Cardiac muscle cell (in vitro differentiated cells and primary cell): ENCODE measurements at regions not wholly inside any gene's neighbourhood (a gene's known extent, or its start where the extent isn't known, plus 50 kb on each side); places are given as distances from the start of the nearest gene placed in this dataset.

Source experiments
- DNase-seq, 2 donors: peaks; one replicate each; pipeline versions ENCODE4 v3.0.0 to v3.0.0-alpha.2; 2010 to 2017; ENCODE audit warnings: low read depth in 1 of 2, low spot score in 1 of 2
- H3K27ac ChIP-seq: fragments of 200-600 bp; sonication (generic); 2 replicates; pipeline ENCODE4 v1.5.1; 2016
- H3K27me3 ChIP-seq: fragments of 200-600 bp; sonication (generic); 2 replicates; pipeline ENCODE4 v1.6.0; 2016; ENCODE audit warnings: control low read depth
- H3K36me3 ChIP-seq: fragments of 200-600 bp; sonication (generic); 2 replicates; pipeline ENCODE4 v1.5.1; 2016; ENCODE audit warnings: control low read depth
- H3K4me1 ChIP-seq: fragments of 200-600 bp; sonication (generic); 2 replicates; pipeline ENCODE4 v1.8.1; 2017; ENCODE audit warnings: low read depth, mild to moderate bottlenecking, mixed run types
- H3K4me3 ChIP-seq: fragments of 200-600 bp; sonication (generic); 2 replicates; pipeline ENCODE4 v1.5.1; 2016; ENCODE audit warnings: mild to moderate bottlenecking
- H3K9me3 ChIP-seq: fragments of 200-600 bp; sonication (generic); 2 replicates; pipeline ENCODE4 v1.5.1; 2017; ENCODE audit warnings: low read depth, mild to moderate bottlenecking, control low read depth
- TF ChIP-seq, protein P1 (sequence below): IDR thresholded peaks from 2 replicates; pipeline ENCODE4 v1.5.1; 2012; ENCODE audit warnings: low read depth, mild to moderate bottlenecking, low read length

DNA sequence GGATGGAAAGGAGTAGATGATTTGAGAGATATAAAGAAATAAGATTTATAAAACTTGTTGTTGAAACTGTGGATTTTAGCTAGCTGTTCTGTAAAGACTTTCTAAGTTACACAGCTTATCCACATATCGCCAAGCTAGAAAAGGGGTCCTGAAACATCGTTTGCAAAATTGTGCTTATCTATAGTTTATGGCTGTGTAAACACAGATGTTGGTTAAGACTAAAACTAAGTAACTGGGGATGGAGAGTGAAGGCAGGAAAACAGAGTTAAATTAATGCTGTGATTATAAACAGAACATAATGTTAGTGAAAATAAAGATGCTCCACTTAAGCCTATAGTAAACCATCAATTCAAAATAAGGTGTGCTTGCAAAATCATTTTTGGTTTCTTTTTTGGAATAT lies 311.3 kb upstream of the DDHD1 start:
- Histone ChIP-seq H3K27ac (no peak overlapping the region), H3K4me1 (peaks cover 34% of the 10 kb centered on the region), H3K27me3 (peaks cover 2% of the 10 kb centered on the region), H3K36me3 (no peaks in the 10 kb centered on the region), H3K4me3 (no peak overlapping the region), H3K9me3 (no peaks in the 10 kb centered on the region)
- TF ChIP-seq, protein P1, sequence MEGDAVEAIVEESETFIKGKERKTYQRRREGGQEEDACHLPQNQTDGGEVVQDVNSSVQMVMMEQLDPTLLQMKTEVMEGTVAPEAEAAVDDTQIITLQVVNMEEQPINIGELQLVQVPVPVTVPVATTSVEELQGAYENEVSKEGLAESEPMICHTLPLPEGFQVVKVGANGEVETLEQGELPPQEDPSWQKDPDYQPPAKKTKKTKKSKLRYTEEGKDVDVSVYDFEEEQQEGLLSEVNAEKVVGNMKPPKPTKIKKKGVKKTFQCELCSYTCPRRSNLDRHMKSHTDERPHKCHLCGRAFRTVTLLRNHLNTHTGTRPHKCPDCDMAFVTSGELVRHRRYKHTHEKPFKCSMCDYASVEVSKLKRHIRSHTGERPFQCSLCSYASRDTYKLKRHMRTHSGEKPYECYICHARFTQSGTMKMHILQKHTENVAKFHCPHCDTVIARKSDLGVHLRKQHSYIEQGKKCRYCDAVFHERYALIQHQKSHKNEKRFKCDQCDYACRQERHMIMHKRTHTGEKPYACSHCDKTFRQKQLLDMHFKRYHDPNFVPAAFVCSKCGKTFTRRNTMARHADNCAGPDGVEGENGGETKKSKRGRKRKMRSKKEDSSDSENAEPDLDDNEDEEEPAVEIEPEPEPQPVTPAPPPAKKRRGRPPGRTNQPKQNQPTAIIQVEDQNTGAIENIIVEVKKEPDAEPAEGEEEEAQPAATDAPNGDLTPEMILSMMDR: no peak
- DNase-seq: no peak

DNA sequence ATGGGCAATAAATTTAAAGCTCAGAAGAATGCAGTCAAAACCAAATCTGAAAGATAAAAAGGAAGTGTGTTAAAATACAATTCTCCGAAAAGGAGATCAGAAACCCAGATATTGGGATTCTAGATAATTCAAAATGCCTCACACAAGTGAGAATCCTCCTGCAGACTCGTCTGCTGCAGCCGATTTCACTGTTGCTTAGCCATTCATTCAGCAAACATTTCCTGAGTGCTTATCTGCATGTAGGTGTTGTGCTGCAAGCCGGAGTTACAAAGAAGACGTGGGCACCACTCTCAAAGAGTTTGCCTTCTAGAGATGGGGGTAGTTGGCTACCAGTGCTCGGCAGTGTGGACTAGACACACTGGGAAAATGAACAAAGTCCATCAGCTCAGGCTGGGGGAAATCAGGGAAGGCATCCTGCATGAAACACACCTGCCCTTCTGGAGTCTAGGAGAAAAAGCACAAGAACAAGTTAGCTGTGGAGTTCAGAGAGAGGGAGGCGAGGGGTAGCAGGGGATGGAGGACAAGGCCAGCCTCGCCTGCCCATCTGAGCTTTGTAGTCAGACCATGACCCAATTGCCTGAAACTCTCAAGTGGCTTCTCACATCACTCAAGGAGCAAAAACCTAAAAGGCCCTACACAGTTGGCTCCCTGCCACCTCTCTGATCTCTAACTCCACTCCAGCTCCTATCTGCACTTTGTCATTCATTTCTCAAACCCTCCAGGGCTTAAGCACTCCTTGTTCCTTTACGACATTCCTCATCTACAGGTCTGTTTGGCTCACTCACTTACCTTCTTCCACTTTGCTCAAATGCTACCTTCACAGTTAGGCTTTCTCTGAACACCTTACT lies 310.0 kb upstream of the DDHD1 start:
- peaks cover 1% of the 10 kb centered on the region for H3K27me3 ChIP-seq
- DNase-seq: peak in 1 of 2 donors; percentile 96
- TF ChIP-seq, protein P1: no peak
- H3K4me3 ChIP-seq: no peak overlapping the region
- H3K27ac ChIP-seq: peak overlapping the region; percentile 31
- no peaks in the 10 kb centered on the region for H3K36me3 ChIP-seq
- H3K4me1 ChIP-seq: peaks cover 42% of the 10 kb centered on the region
- no peaks in the 10 kb centered on the region for H3K9me3 ChIP-seq

DNA sequence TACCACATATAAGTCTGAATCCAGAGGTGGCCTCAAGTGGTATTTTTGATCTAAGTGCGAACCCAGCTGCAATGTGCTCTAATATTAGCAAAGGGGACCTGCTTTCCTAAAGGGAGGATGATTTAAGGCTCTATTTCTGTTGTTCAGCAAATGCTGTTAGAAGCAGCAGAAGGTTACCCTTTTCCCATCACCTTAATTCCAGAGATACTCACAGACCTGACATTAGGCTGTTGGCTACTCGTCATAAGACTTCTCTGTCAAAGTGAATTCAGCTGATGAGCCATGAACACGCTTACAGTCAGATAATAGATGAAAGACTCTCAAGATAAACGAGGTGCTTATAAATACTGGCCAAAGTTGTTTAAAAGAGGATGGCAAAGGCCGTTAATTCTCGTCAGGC lies 308.7 kb upstream of the DDHD1 start:
- peak in 1 of 2 donors; percentile 21 for DNase-seq
- Histone ChIP-seq H3K27ac (no peak overlapping the region), H3K4me3 (no peak overlapping the region), H3K4me1 (peaks cover 45% of the 10 kb centered on the region), H3K9me3 (no peaks in the 10 kb centered on the region), H3K27me3 (peaks cover 13% of the 10 kb centered on the region), H3K36me3 (no peaks in the 10 kb centered on the region)
- TF ChIP-seq, protein P1: no peak

DNA sequence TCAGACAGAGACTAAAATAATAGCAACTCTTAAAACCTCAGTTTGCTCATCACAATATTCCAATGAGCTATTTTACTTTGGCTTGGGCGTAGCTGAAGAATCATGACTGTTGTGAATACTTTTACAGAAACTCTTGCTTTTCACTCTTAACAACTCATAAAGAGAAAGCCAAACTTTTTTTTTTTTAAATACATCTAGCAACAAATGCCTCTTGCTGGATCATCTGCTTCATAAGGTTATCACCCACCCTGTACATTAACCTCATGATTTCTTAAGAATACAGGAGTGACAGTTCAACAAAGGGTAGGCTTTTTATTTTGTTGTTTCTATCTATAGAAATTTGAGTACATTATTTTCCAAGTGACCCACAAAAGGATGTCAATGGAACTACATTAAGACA lies 307.4 kb upstream of the DDHD1 start:
- TF ChIP-seq, protein P1: no peak
- Histone ChIP-seq H3K4me3 (no peak overlapping the region), H3K27me3 (peaks cover 19% of the 10 kb centered on the region), H3K27ac (no peak overlapping the region), H3K36me3 (no peaks in the 10 kb centered on the region), H3K4me1 (peaks cover 45% of the 10 kb centered on the region), H3K9me3 (no peaks in the 10 kb centered on the region)
- DNase-seq: no peak

DNA sequence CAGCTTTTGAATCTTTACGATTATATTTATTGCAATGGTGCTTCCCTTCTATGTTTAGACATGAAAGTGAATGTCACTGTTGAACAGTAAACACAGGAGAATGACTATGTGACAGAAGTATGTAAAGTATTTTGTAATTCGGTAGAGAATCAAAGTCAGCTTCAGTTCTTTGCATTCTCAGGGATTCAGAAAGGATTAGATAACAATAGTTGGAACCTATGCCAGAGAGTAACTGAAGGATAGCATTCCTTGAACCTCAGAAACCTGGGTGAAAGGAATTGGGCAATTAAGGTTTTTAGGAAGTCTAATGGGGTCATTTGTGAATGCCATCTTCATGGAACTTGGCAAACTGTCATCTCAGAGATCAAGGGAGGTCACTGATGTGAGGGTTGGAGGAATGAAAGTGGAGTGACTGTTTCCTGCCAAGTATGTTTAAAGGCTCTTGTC lies 305.3 kb upstream of the DDHD1 start:
- peak in 1 of 2 donors; percentile 55 for DNase-seq
- H3K9me3 ChIP-seq: no peaks in the 10 kb centered on the region
- H3K4me3 ChIP-seq: no peak overlapping the region
- H3K27ac ChIP-seq: no peak overlapping the region
- H3K27me3 ChIP-seq: peaks cover 24% of the 10 kb centered on the region
- H3K4me1 ChIP-seq: peaks cover 33% of the 10 kb centered on the region
- H3K36me3 ChIP-seq: no peaks in the 10 kb centered on the region
- TF ChIP-seq, protein P1: no peak
